ENCODE measurements at regions not wholly inside any gene's neighbourhood (a gene's known extent, or its start where the extent isn't known, plus 50 kb on each side); places are given as distances from the start of the nearest gene placed in this dataset.

DNA sequence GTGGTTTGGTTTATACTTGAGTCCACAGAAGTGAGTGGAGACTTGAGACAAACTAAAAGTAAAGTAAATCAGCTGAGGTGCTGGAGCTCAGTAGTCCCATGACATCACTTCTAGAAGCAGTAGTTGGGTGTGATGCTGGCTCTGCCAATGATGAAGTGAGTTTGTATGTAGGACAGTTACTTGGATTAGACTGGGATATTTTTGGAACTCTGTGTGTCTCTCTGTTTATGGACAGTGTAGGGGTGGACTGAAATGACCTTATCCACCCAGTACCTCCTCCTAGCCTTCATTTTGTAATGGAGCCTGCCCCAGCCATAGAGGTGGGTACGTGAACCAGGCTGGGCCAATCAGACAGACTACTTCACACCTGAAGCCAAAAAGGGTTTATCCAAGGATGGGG lies 52.2 kb downstream of the POLR1D start:
- no peak for ATAC-seq (ENCODE audit: insufficient number of reproducible peaks, low FRiP score, low read depth)
- Histone ChIP-seq H3K9me3 (no peaks in the 10 kb centered on the region), H3K4me1 (ENCODE audit: control insufficient read depth in 1 of 2, low read depth in 2 of 2) (no peaks in the 10 kb centered on the region), H3K36me3 (no peaks in the 10 kb centered on the region), H3K27me3 (replicated peaks; ENCODE audit: insufficient read depth) (no peaks in the 10 kb centered on the region), H3K27ac (no peak overlapping the region), H3K4me3 (no peak overlapping the region)
- TF ChIP-seq, protein P1, sequence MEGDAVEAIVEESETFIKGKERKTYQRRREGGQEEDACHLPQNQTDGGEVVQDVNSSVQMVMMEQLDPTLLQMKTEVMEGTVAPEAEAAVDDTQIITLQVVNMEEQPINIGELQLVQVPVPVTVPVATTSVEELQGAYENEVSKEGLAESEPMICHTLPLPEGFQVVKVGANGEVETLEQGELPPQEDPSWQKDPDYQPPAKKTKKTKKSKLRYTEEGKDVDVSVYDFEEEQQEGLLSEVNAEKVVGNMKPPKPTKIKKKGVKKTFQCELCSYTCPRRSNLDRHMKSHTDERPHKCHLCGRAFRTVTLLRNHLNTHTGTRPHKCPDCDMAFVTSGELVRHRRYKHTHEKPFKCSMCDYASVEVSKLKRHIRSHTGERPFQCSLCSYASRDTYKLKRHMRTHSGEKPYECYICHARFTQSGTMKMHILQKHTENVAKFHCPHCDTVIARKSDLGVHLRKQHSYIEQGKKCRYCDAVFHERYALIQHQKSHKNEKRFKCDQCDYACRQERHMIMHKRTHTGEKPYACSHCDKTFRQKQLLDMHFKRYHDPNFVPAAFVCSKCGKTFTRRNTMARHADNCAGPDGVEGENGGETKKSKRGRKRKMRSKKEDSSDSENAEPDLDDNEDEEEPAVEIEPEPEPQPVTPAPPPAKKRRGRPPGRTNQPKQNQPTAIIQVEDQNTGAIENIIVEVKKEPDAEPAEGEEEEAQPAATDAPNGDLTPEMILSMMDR (IDR thresholded peaks at IDR 0.05) = no peak
- DNase-seq (ENCODE audit: low spot score) = no peak

DNA sequence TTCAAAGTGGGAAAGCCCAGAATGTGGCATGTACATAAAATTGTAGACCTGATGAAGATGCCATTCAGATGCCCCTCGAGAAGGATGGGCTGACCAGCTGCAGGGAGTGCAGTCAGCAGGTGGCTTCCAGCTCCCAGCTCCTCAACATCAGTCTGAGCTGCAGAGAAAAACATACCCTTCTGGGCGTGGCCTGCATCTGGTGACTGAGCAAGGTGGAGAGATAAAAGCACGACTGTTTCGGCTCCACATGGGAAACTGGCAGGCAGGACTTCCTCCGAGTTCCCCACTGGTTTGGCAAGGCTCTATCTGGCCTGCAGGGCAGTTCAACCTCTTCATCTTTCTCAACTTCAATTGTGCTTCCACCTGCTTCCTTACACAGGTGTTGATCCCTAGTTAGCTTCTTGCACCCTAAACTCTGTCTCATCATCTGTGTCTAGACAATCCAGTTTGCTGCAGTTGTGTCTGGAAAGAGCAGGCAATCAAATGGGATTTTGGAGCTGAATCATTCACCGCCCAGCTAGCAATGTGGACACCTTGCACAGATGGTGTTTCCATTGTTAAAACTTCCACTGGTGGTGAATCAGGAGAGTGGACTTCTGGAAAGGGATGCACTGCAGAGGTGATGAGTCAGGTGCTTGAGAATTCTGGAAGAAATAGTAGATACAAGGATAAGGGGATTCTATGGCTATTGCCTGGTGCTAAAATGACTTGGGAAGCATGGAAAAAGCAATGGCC lies 56.8 kb downstream of the POLR1D start:
- Histone ChIP-seq H3K27ac (no peak overlapping the region), H3K4me3 (no peak overlapping the region), H3K27me3 (replicated peaks; ENCODE audit: insufficient read depth) (no peaks in the 10 kb centered on the region), H3K9me3 (no peaks in the 10 kb centered on the region), H3K36me3 (no peaks in the 10 kb centered on the region), H3K4me1 (ENCODE audit: control insufficient read depth in 1 of 2, low read depth in 2 of 2) (no peaks in the 10 kb centered on the region)
- DNase-seq (ENCODE audit: low spot score) (no peak), ATAC-seq (ENCODE audit: insufficient number of reproducible peaks, low FRiP score, low read depth) (no peak)
- TF ChIP-seq, protein P1 (IDR thresholded peaks at IDR 0.05) = no peak

DNA sequence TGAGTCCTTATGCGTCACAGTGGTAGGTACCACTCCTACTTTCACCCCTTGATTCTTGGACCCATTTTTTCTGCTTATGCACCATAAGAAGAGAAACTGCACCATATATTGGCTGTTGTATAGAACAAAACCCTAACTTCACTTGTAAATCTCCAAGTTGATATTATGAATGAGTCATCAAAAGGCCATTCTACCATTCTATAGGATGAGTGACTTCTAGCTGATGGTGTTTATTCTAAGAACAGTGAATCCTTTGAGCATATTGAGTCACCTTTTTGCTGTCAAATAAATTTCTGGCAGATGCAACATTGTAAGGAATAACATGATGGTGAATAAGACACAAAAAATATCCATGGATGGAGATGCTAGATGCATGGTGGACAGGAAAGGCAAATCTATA lies 57.7 kb downstream of the POLR1D start:
- Histone ChIP-seq H3K27ac (no peak overlapping the region), H3K27me3 (replicated peaks; ENCODE audit: insufficient read depth) (no peaks in the 10 kb centered on the region), H3K9me3 (no peaks in the 10 kb centered on the region), H3K36me3 (no peaks in the 10 kb centered on the region), H3K4me3 (no peak overlapping the region), H3K4me1 (ENCODE audit: control insufficient read depth in 1 of 2, low read depth in 2 of 2) (no peaks in the 10 kb centered on the region)
- TF ChIP-seq, protein P1 (IDR thresholded peaks at IDR 0.05) = no peak
- ATAC-seq (ENCODE audit: insufficient number of reproducible peaks, low FRiP score, low read depth) = no peak
- no peak for DNase-seq (ENCODE audit: low spot score)

DNA sequence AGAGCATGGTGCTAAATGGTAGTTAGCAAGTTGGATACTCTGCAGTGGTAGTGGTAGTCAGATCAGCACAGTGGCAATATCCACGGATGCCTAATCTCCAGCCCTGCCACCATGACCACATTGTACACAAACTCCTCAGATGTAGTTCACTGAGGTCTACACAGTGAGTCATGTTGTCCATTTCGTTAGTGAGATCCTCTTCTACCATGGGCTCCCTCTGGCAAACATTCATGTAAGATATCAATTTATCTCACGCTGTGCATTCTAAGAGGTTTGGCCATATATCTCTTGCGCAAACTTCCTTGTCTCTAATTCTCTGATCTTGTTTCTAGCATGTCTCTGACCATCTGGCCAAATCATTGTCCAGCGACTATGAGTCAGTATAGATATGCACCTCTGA lies 58.2 kb downstream of the POLR1D start:
- Histone ChIP-seq H3K4me1 (ENCODE audit: control insufficient read depth in 1 of 2, low read depth in 2 of 2) (no peaks in the 10 kb centered on the region), H3K4me3 (no peak overlapping the region), H3K27me3 (replicated peaks; ENCODE audit: insufficient read depth) (no peaks in the 10 kb centered on the region), H3K9me3 (peaks cover 4% of the 10 kb centered on the region), H3K27ac (no peak overlapping the region), H3K36me3 (no peaks in the 10 kb centered on the region)
- no peak for ATAC-seq (ENCODE audit: insufficient number of reproducible peaks, low FRiP score, low read depth)
- DNase-seq (ENCODE audit: low spot score) = no peak
- TF ChIP-seq, protein P1 (IDR thresholded peaks at IDR 0.05) = no peak

DNA sequence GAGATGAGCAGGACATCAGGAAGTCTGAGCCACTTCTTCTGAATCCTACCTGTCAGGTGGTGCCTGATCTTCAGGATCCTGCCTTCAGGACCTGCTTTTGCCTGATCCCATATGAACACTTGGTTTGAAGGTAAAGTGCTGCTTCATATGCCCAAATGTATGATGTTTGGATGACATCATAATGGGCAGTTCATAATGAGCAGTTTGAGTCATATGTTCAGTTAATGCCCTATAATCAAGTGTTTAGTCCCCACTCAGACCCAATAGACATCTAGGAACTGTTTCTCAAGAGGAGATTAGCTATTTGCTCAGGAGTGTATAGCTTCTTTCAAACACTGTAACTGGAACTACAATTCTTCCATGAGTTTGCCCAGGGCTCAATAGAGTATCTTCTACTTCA lies 58.8 kb downstream of the POLR1D start:
- Histone ChIP-seq H3K27ac (no peak overlapping the region), H3K4me1 (ENCODE audit: control insufficient read depth in 1 of 2, low read depth in 2 of 2) (no peaks in the 10 kb centered on the region), H3K4me3 (no peak overlapping the region), H3K9me3 (peaks cover 6% of the 10 kb centered on the region), H3K36me3 (no peaks in the 10 kb centered on the region), H3K27me3 (replicated peaks; ENCODE audit: insufficient read depth) (no peaks in the 10 kb centered on the region)
- DNase-seq (ENCODE audit: low spot score) (no peak), ATAC-seq (ENCODE audit: insufficient number of reproducible peaks, low FRiP score, low read depth) (no peak)
- TF ChIP-seq, protein P1 (IDR thresholded peaks at IDR 0.05) = no peak

All from thoracic aorta (tissue), 2 donors.